GM23338 (cell line): ENCODE measurements at regions not wholly inside any gene's neighbourhood (a gene's known extent, or its start where the extent isn't known, plus 50 kb on each side); places are given as distances from the start of the nearest gene placed in this dataset.

Experiments
- ATAC-seq: fragments of 200-7000 bp; cut with Tn5 transposase; 3 replicates; pipeline ENCODE4 v1.9.1; 2020
- DNase-seq: peaks from one replicate; pipeline ENCODE4 v3.0.0-alpha.2; 2015; ENCODE audit warnings: low spot score
- H2AFZ ChIP-seq: fragments of 200-600 bp; sonication (generic); 2 replicates; pipeline ENCODE4 v1.8.0; 2016; ENCODE audit warnings: antibody characterized with exemption, mild to moderate bottlenecking, moderate library complexity
- H3F3A ChIP-seq: fragments of 200-600 bp; sonication (generic); replicated peaks from 2 replicates; pipeline ENCODE4 v1.8.0; 2017; ENCODE audit warnings: antibody characterized with exemption, mixed run types, low read depth
- H3K27ac ChIP-seq: fragments of 200-600 bp; sonication (generic); 2 replicates; pipeline ENCODE4 v1.6.1; 2016; ENCODE audit warnings: low read depth
- H3K27me3 ChIP-seq: fragments of 200-600 bp; sonication (generic); 2 replicates; pipeline ENCODE4 v1.8.0; 2016; ENCODE audit warnings: mild to moderate bottlenecking, mixed run types, moderate library complexity; ENCODE audit not compliant: insufficient read depth
- H3K36me3 ChIP-seq: fragments of 200-600 bp; sonication (generic); 2 replicates; pipeline ENCODE4 v1.8.0; 2016; ENCODE audit warnings: mild to moderate bottlenecking; ENCODE audit not compliant: insufficient read depth
- H3K4me1 ChIP-seq: fragments of 200-600 bp; sonication (generic); 2 replicates; pipeline ENCODE4 v1.8.0; 2016; ENCODE audit warnings: mild to moderate bottlenecking, moderate library complexity; ENCODE audit not compliant: insufficient read depth
- H3K4me2 ChIP-seq: fragments of 200-600 bp; sonication (generic); 2 replicates; pipeline ENCODE4 v1.7.1; 2017; ENCODE audit warnings: mixed run types
- H3K4me3 ChIP-seq: fragments of 200-600 bp; sonication (generic); 2 replicates; pipeline ENCODE4 v1.6.1; 2016; ENCODE audit warnings: mixed run types
- H3K79me2 ChIP-seq: fragments of 200-600 bp; sonication (generic); replicated peaks from 2 replicates; pipeline ENCODE4 v1.8.0; 2017; ENCODE audit warnings: mild to moderate bottlenecking; ENCODE audit not compliant: insufficient read depth
- H3K9me2 ChIP-seq: fragments of 200-600 bp; sonication (generic); 2 replicates; pipeline ENCODE4 v1.8.0; 2017; ENCODE audit not compliant: insufficient read depth
- H4K20me1 ChIP-seq: fragments of 200-600 bp; sonication (generic); replicated peaks from 2 replicates; pipeline ENCODE4 v1.8.0; 2017; ENCODE audit warnings: mild to moderate bottlenecking; ENCODE audit not compliant: insufficient read depth
- H3K27ac Mint-ChIP-seq: 2 replicates; pipeline ENCODE4 v1.8.0; 2020; ENCODE audit warnings: inconsistent platforms, mild to moderate bottlenecking, moderate library complexity, mixed read lengths
- H3K27me3 Mint-ChIP-seq: 3 replicates; pipeline ENCODE4 v1.8.0; 2022; ENCODE audit warnings: low read depth, mild to moderate bottlenecking, moderate library complexity, mixed read lengths, inconsistent platforms; ENCODE audit not compliant: insufficient read depth, poor library complexity
- H3K36me3 Mint-ChIP-seq: 3 replicates; pipeline ENCODE4 v1.8.0; 2021; ENCODE audit warnings: low read depth, mild to moderate bottlenecking, inconsistent platforms, moderate library complexity, mixed read lengths
- H3K4me1 Mint-ChIP-seq: 3 replicates; pipeline ENCODE4 v1.8.0; 2020; ENCODE audit warnings: mild to moderate bottlenecking, inconsistent platforms, mixed read lengths
- H3K4me3 Mint-ChIP-seq: 3 replicates; pipeline ENCODE4 v1.8.0; 2021; ENCODE audit warnings: moderate library complexity, mild to moderate bottlenecking, inconsistent platforms, mixed read lengths
- H3K9me3 Mint-ChIP-seq: 3 replicates; pipeline ENCODE4 v1.8.0; 2020; ENCODE audit warnings: moderate library complexity, mild to moderate bottlenecking, inconsistent platforms, mixed read lengths
- EZH2phosphoT487 ChIP-seq: fragments of 200-600 bp; sonication (generic); IDR thresholded peaks from one replicate; pipeline ENCODE4 v1.8.1; 2018; ENCODE audit warnings: antibody characterized with exemption; ENCODE audit not compliant: unreplicated experiment
- NANOG ChIP-seq: IDR thresholded peaks from 2 replicates; pipeline ENCODE4 v1.6.1; 2016; ENCODE audit warnings: antibody characterized with exemption, borderline replicate concordance
- ZNF331 ChIP-seq: fragments of 250-450 bp; sonication (Bioruptor Pico); IDR thresholded peaks from 2 replicates; pipeline ENCODE4 v1.5.0; 2020; ENCODE audit warnings: low read depth, mild to moderate bottlenecking, moderate library complexity
- ZNF462 ChIP-seq: fragments of 250-450 bp; sonication (Bioruptor Pico); IDR thresholded peaks from 2 replicates; pipeline ENCODE4 v1.5.0; 2020; ENCODE audit warnings: mild to moderate bottlenecking, moderate library complexity
- TF ChIP-seq, protein P1 (sequence below), 2 experiments: fragments of 200-600 bp in 1 of 2; sonication (generic) in 1 of 2; conservative IDR thresholded peaks; 2 replicates each; pipeline versions ENCODE4 v1.5.1 to v1.6.1; 2016 to 2017; ENCODE audit warnings: antibody characterized with exemption in 2 of 2, low read depth in 2 of 2, mild to moderate bottlenecking in 2 of 2, moderate library complexity in 1 of 2
- TF ChIP-seq, protein P2 (sequence below): IDR thresholded peaks from 2 replicates; pipeline ENCODE4 v1.6.1; 2016; ENCODE audit warnings: antibody characterized with exemption

- TF ChIP-seq, protein P1, sequence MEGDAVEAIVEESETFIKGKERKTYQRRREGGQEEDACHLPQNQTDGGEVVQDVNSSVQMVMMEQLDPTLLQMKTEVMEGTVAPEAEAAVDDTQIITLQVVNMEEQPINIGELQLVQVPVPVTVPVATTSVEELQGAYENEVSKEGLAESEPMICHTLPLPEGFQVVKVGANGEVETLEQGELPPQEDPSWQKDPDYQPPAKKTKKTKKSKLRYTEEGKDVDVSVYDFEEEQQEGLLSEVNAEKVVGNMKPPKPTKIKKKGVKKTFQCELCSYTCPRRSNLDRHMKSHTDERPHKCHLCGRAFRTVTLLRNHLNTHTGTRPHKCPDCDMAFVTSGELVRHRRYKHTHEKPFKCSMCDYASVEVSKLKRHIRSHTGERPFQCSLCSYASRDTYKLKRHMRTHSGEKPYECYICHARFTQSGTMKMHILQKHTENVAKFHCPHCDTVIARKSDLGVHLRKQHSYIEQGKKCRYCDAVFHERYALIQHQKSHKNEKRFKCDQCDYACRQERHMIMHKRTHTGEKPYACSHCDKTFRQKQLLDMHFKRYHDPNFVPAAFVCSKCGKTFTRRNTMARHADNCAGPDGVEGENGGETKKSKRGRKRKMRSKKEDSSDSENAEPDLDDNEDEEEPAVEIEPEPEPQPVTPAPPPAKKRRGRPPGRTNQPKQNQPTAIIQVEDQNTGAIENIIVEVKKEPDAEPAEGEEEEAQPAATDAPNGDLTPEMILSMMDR (conservative IDR thresholded peaks at IDR 0.05; ENCODE audit: low read depth in 2 of 2): no peak
- TF ChIP-seq, protein P2, sequence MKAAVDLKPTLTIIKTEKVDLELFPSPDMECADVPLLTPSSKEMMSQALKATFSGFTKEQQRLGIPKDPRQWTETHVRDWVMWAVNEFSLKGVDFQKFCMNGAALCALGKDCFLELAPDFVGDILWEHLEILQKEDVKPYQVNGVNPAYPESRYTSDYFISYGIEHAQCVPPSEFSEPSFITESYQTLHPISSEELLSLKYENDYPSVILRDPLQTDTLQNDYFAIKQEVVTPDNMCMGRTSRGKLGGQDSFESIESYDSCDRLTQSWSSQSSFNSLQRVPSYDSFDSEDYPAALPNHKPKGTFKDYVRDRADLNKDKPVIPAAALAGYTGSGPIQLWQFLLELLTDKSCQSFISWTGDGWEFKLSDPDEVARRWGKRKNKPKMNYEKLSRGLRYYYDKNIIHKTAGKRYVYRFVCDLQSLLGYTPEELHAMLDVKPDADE: no peak
- TF ChIP-seq EZH2phosphoT487 (no peak), ZNF331 (CRISPR knock-in tag) (no peak)
Observed at GRCh38 chr5:15441433-15442192, 58.4 kb upstream of the FBXL7 start (continued).

- H3K4me1 ChIP-seq: no peaks in the 10 kb centered on the region
- no peaks in the 10 kb centered on the region for H3K9me2 ChIP-seq
- Mint-ChIP-seq H3K27ac (0 out of 2 replicates have a peak overlapping the region, but pooled peaks have one; percentile 4), H3K4me3 (no peak overlapping the region), H3K9me3 (no peaks in the 10 kb centered on the region), H3K36me3 (no peaks in the 10 kb centered on the region), H3K4me1 (peaks cover 7% of the 10 kb centered on the region), H3K27me3 (peaks cover 3% of the 10 kb centered on the region)
- no peaks in the 10 kb centered on the region for H4K20me1 ChIP-seq
- H3K4me2 ChIP-seq: no peak overlapping the region
- H3K4me3 ChIP-seq: no peak overlapping the region
- no peaks in the 10 kb centered on the region for H3F3A ChIP-seq
- TF ChIP-seq ZNF331 (CRISPR knock-in tag) (no peak), NANOG (no peak)
- no peaks in the 10 kb centered on the region for H3K79me2 ChIP-seq
- H3K36me3 ChIP-seq: no peaks in the 10 kb centered on the region
- peak overlapping the region; percentile 60; the same call in 1 of the 2 replicates for H2AFZ ChIP-seq
- DNase-seq (peak; percentile 37), ATAC-seq (no peak; the same call in 2 of the 3 replicates)
- no peak overlapping the region for H3K27ac ChIP-seq
- no peaks in the 10 kb centered on the region for H3K27me3 ChIP-seq
Observed at GRCh38 chr5:15440434-15440833, 59.5 kb upstream of the FBXL7 start.

DNA sequence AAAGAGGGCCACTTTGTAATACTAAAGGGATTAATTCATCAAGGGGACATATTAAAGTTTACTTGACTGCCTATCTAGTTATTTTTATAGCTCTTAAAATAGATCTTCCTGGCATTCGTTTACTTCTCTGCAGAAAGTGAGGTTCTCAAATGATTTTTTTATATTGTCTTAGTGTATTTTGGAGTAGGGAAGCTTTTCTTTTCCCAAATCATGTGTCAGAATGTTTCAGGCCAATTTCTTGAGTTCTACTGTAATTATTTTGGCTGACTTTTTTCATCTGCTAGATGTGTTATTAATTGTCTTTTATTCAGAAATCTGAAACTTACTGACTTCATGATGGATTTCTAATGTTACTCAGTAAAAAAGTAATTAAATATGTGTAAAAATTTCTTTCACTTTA is 60.2 kb upstream of the FBXL7 start:
- Mint-ChIP-seq H3K4me1 (peaks cover 7% of the 10 kb centered on the region; the same call in 2 of the 3 replicates), H3K27ac (no peak overlapping the region), H3K36me3 (no peaks in the 10 kb centered on the region), H3K4me3 (no peak overlapping the region), H3K27me3 (peaks cover 3% of the 10 kb centered on the region), H3K9me3 (no peaks in the 10 kb centered on the region)
- H2AFZ ChIP-seq: no peak overlapping the region
- no peak for DNase-seq
- ATAC-seq: no peak
- no peak overlapping the region for H3K4me3 ChIP-seq
- no peaks in the 10 kb centered on the region for H3K36me3 ChIP-seq
- no peaks in the 10 kb centered on the region for H3K4me1 ChIP-seq
- H3K79me2 ChIP-seq: no peaks in the 10 kb centered on the region
- no peak overlapping the region for H3K4me2 ChIP-seq
- no peaks in the 10 kb centered on the region for H4K20me1 ChIP-seq
- no peaks in the 10 kb centered on the region for H3K27me3 ChIP-seq
- H3K9me2 ChIP-seq: no peaks in the 10 kb centered on the region
- no peak overlapping the region for H3K27ac ChIP-seq
- H3F3A ChIP-seq: no peaks in the 10 kb centered on the region
- TF ChIP-seq, protein P2: no peak
- TF ChIP-seq NANOG (no peak), ZNF462 (CRISPR knock-in tag) (no peak)
